ENCODE measurements at regions not wholly inside any gene's neighbourhood (a gene's known extent, or its start where the extent isn't known, plus 50 kb on each side); places are given as distances from the start of the nearest gene placed in this dataset.

DNA sequence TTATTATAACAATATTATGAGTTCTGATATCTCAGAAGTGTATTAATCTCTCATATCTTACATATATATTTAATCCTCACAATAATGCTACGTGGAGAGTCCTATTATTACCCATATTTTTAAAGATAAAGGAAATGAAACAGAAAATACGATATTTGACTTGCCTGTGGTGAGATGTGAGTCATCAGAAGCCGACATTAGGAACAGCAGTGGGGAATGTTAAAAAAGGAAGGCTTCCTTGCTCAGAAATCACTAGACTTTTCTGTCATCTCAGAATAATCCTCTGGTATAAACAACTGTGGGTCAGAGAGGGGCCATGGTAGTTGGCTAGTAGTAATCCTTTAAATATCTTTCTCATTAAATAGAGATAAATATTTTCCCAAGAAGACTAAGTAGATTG is 402.3 kb upstream of the PCDH15 start:
- Histone ChIP-seq H3K4me3 (ENCODE audit: low read length) (no peak overlapping the region), H3K27ac (ENCODE audit: low read length) (no peak overlapping the region), H3K9me3 (replicated peaks; ENCODE audit: insufficient read depth, low read length) (no peaks in the 10 kb centered on the region), H3K4me2 (ENCODE audit: low read depth, low read length) (peak overlapping the region; percentile 12; the same call in 1 of the 2 replicates), H3K9me2 (replicated peaks; ENCODE audit: insufficient read depth, low read length) (no peaks in the 10 kb centered on the region), H3K36me3 (replicated peaks; ENCODE audit: insufficient read depth, low read length) (no peaks in the 10 kb centered on the region), H2AFZ (ENCODE audit: low read length) (0 out of 2 replicates have a peak overlapping the region, but pooled peaks have one; percentile 7), H3K4me1 (ENCODE audit: low read length) (peaks cover 8% of the 10 kb centered on the region; the same call in 1 of the 2 replicates), H3K79me2 (ENCODE audit: low read length) (no peaks in the 10 kb centered on the region), H3K27me3 (replicated peaks; ENCODE audit: insufficient read depth, low read length) (no peaks in the 10 kb centered on the region), H4K20me1 (ENCODE audit: insufficient read depth, low read length) (no peaks in the 10 kb centered on the region), H3K9ac (ENCODE audit: low read length) (no peak overlapping the region), H3F3A (ENCODE audit: insufficient read depth, low read length) (no peaks in the 10 kb centered on the region)
- DNase-seq = peak; percentile 30
- TF ChIP-seq, protein P1, sequence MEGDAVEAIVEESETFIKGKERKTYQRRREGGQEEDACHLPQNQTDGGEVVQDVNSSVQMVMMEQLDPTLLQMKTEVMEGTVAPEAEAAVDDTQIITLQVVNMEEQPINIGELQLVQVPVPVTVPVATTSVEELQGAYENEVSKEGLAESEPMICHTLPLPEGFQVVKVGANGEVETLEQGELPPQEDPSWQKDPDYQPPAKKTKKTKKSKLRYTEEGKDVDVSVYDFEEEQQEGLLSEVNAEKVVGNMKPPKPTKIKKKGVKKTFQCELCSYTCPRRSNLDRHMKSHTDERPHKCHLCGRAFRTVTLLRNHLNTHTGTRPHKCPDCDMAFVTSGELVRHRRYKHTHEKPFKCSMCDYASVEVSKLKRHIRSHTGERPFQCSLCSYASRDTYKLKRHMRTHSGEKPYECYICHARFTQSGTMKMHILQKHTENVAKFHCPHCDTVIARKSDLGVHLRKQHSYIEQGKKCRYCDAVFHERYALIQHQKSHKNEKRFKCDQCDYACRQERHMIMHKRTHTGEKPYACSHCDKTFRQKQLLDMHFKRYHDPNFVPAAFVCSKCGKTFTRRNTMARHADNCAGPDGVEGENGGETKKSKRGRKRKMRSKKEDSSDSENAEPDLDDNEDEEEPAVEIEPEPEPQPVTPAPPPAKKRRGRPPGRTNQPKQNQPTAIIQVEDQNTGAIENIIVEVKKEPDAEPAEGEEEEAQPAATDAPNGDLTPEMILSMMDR (IDR thresholded peaks at IDR 0.05; ENCODE audit: low read length) = no peak
- TF ChIP-seq EZH2 (optimal IDR thresholded peaks at IDR 0.05; ENCODE audit: low read depth, low read length) (no peak), EZH2phosphoT487 (IDR thresholded peaks at IDR 0.05; ENCODE audit: low read length) (no peak)

DNA sequence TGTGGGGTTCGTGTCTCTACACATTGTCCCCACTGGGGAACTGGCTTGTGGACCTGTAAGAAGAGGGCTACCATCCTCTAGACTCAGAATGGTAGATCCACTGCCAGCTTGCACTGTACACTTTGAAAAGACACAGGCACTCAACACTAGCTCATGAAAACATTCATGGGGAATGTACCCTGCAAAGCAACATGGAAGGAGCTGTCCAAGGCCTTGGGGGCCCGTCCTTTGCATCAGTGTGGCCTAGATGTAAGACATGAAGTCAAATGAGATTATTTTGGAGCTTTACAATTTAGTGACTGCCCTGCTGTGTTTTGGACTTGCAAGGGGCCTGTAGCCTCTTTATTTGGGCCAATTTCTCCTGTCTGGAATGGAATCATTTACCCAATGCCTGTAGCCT is 399.0 kb upstream of the PCDH15 start:
- H3K27ac ChIP-seq (ENCODE audit: low read length) = no peak overlapping the region
- DNase-seq = no peak
- no peaks in the 10 kb centered on the region for H3K79me2 ChIP-seq (ENCODE audit: low read length)
- no peaks in the 10 kb centered on the region for H3K9me2 ChIP-seq (replicated peaks; ENCODE audit: insufficient read depth, low read length)
- H3K36me3 ChIP-seq (replicated peaks; ENCODE audit: insufficient read depth, low read length) = no peaks in the 10 kb centered on the region
- no peaks in the 10 kb centered on the region for H3F3A ChIP-seq (ENCODE audit: insufficient read depth, low read length)
- no peak overlapping the region for H3K4me3 ChIP-seq (ENCODE audit: low read length)
- H3K9ac ChIP-seq (ENCODE audit: low read length) = no peak overlapping the region
- H2AFZ ChIP-seq (ENCODE audit: low read length) = no peak overlapping the region
- no peaks in the 10 kb centered on the region for H3K9me3 ChIP-seq (replicated peaks; ENCODE audit: insufficient read depth, low read length)
- H3K27me3 ChIP-seq (replicated peaks; ENCODE audit: insufficient read depth, low read length) = no peaks in the 10 kb centered on the region
- H3K4me1 ChIP-seq (ENCODE audit: low read length) = peaks cover 8% of the 10 kb centered on the region; the same call in 1 of the 2 replicates
- H4K20me1 ChIP-seq (ENCODE audit: insufficient read depth, low read length) = no peaks in the 10 kb centered on the region
- TF ChIP-seq EZH2phosphoT487 (IDR thresholded peaks at IDR 0.05; ENCODE audit: low read length) (no peak), EZH2 (optimal IDR thresholded peaks at IDR 0.05; ENCODE audit: low read depth, low read length) (no peak)
- TF ChIP-seq, protein P1 (IDR thresholded peaks at IDR 0.05; ENCODE audit: low read length) = no peak
- H3K4me2 ChIP-seq (ENCODE audit: low read depth, low read length) = no peak overlapping the region

DNA sequence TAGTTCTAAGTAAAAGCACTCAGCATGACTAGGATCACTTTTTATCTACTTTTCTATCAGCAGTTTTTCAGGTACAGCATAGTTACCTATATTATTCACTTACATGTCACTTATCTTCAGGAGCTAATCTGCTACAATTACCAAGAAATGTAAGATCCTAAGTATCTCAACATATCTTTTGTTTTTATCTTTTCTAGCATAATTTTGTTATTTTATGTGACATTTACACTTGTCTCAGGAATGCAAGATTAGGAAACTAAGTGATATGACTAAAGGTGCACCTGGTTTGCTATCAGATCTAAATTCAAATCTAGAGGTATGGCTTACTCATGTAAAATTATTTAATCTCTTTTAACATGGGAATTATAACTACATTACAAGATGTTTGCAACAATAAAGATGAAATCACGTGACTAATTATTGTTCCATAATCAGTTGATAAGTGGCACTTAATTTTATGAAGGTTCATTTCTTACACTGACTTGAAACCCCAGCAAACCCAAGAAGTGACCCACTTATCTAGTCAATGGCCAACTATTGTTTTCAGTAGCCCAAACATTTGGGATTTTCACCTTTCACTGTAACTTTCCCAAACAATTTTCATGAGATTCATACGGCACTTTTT is 390.3 kb upstream of the PCDH15 start:
- Histone ChIP-seq H4K20me1 (ENCODE audit: insufficient read depth, low read length) (no peaks in the 10 kb centered on the region), H3K9me2 (replicated peaks; ENCODE audit: insufficient read depth, low read length) (no peaks in the 10 kb centered on the region), H2AFZ (ENCODE audit: low read length) (no peak overlapping the region), H3K79me2 (ENCODE audit: low read length) (no peaks in the 10 kb centered on the region), H3K4me3 (ENCODE audit: low read length) (no peak overlapping the region), H3K36me3 (replicated peaks; ENCODE audit: insufficient read depth, low read length) (no peaks in the 10 kb centered on the region), H3K9me3 (replicated peaks; ENCODE audit: insufficient read depth, low read length) (no peaks in the 10 kb centered on the region), H3F3A (ENCODE audit: insufficient read depth, low read length) (no peaks in the 10 kb centered on the region), H3K4me2 (ENCODE audit: low read depth, low read length) (no peak overlapping the region), H3K27ac (ENCODE audit: low read length) (no peak overlapping the region), H3K27me3 (replicated peaks; ENCODE audit: insufficient read depth, low read length) (no peaks in the 10 kb centered on the region), H3K9ac (ENCODE audit: low read length) (no peak overlapping the region), H3K4me1 (ENCODE audit: low read length) (no peaks in the 10 kb centered on the region)
- TF ChIP-seq EZH2 (optimal IDR thresholded peaks at IDR 0.05; ENCODE audit: low read depth, low read length) (no peak), EZH2phosphoT487 (IDR thresholded peaks at IDR 0.05; ENCODE audit: low read length) (no peak)
- TF ChIP-seq, protein P1 (IDR thresholded peaks at IDR 0.05; ENCODE audit: low read length) = no peak
- no peak for DNase-seq
